ENCODE measurements at regions not wholly inside any gene's neighbourhood (a gene's known extent, or its start where the extent isn't known, plus 50 kb on each side); places are given as distances from the start of the nearest gene placed in this dataset.

DNA sequence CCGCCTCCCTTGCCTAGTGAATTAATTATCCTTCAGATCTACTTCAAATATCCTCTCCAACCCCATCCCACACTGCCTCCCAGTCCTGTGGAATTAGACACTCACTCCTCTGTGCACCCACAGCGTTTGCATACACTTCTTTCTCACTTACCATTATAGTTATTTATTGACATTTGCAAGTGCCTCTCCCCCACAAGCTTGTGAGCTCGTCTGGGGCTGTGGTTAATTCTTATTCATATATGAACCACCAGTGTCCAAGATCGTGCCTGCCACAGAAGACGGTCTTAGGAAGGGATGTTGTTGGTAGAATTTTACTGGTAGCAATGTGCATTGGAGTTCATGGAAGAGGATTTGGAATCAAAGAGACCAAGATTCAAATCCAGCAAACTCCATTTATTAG lies 68.1 kb upstream of the AOAH start:
- H4K20me1 ChIP-seq (ENCODE audit: insufficient read depth, low read length) = no peaks in the 10 kb centered on the region
- H3K36me3 ChIP-seq (replicated peaks; ENCODE audit: low read depth, low read length) = no peaks in the 10 kb centered on the region
- H3K27me3 ChIP-seq (ENCODE audit: low read depth, low read length) = 0 out of 2 replicates have a peak, but pooled peaks cover 5% of the 10 kb centered on the region
- no peaks in the 10 kb centered on the region for H3K9me3 ChIP-seq (ENCODE audit: insufficient read depth, low read length)
- H2AFZ ChIP-seq (ENCODE audit: low read depth, low read length) = no peak overlapping the region
- no peak overlapping the region for H3K4me3 ChIP-seq (ENCODE audit: low read length)
- H3K79me2 ChIP-seq (ENCODE audit: low read length) = no peaks in the 10 kb centered on the region
- no peak overlapping the region for H3K4me2 ChIP-seq (ENCODE audit: low read length)
- H3K27ac ChIP-seq (ENCODE audit: low read length) = no peak overlapping the region
- TF ChIP-seq, protein P1, sequence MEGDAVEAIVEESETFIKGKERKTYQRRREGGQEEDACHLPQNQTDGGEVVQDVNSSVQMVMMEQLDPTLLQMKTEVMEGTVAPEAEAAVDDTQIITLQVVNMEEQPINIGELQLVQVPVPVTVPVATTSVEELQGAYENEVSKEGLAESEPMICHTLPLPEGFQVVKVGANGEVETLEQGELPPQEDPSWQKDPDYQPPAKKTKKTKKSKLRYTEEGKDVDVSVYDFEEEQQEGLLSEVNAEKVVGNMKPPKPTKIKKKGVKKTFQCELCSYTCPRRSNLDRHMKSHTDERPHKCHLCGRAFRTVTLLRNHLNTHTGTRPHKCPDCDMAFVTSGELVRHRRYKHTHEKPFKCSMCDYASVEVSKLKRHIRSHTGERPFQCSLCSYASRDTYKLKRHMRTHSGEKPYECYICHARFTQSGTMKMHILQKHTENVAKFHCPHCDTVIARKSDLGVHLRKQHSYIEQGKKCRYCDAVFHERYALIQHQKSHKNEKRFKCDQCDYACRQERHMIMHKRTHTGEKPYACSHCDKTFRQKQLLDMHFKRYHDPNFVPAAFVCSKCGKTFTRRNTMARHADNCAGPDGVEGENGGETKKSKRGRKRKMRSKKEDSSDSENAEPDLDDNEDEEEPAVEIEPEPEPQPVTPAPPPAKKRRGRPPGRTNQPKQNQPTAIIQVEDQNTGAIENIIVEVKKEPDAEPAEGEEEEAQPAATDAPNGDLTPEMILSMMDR (IDR thresholded peaks at IDR 0.05; ENCODE audit: low read depth, low read length) = no peak
- no peak for TF ChIP-seq EZH2phosphoT487 (IDR thresholded peaks at IDR 0.05; ENCODE audit: low read depth)
- no peaks in the 10 kb centered on the region for H3K4me1 ChIP-seq (ENCODE audit: low read length)
- no peak overlapping the region for H3K9ac ChIP-seq (ENCODE audit: low read length)

DNA sequence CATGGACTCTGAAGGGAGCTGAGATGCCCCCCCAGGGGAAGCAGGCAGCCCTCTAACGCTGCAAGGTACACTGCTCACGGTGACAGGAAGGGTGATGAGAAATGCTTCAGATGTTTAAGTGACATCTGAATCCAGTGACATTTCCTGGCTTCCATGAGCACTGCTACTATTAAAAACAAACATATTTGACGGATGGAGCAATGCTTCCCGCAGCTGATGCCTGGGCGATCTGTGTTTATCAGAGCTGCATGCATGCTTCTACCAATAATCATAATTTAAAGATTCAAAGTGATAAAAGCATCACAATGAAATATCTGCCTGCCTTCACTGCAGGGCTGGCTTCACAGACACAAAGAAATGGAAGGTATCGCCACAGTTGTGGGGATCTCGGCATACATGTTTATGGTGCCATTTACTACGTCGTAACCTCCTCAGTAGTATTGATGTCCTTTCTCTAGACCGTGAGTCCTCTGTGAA lies 66.1 kb upstream of the AOAH start:
- Histone ChIP-seq H3K79me2 (ENCODE audit: low read length) (no peaks in the 10 kb centered on the region), H3K9ac (ENCODE audit: low read length) (no peak overlapping the region), H3K27ac (ENCODE audit: low read length) (no peak overlapping the region), H3K4me1 (ENCODE audit: low read length) (peaks cover 1% of the 10 kb centered on the region), H3K4me3 (ENCODE audit: low read length) (no peak overlapping the region), H3K36me3 (replicated peaks; ENCODE audit: low read depth, low read length) (no peaks in the 10 kb centered on the region), H4K20me1 (ENCODE audit: insufficient read depth, low read length) (no peaks in the 10 kb centered on the region), H3K9me3 (ENCODE audit: insufficient read depth, low read length) (no peaks in the 10 kb centered on the region), H2AFZ (ENCODE audit: low read depth, low read length) (no peak overlapping the region), H3K27me3 (ENCODE audit: low read depth, low read length) (0 out of 2 replicates have a peak, but pooled peaks cover 5% of the 10 kb centered on the region), H3K4me2 (ENCODE audit: low read length) (no peak overlapping the region)
- TF ChIP-seq EZH2phosphoT487 (IDR thresholded peaks at IDR 0.05; ENCODE audit: low read depth) = no peak
- TF ChIP-seq, protein P1 (IDR thresholded peaks at IDR 0.05; ENCODE audit: low read depth, low read length) = no peak

DNA sequence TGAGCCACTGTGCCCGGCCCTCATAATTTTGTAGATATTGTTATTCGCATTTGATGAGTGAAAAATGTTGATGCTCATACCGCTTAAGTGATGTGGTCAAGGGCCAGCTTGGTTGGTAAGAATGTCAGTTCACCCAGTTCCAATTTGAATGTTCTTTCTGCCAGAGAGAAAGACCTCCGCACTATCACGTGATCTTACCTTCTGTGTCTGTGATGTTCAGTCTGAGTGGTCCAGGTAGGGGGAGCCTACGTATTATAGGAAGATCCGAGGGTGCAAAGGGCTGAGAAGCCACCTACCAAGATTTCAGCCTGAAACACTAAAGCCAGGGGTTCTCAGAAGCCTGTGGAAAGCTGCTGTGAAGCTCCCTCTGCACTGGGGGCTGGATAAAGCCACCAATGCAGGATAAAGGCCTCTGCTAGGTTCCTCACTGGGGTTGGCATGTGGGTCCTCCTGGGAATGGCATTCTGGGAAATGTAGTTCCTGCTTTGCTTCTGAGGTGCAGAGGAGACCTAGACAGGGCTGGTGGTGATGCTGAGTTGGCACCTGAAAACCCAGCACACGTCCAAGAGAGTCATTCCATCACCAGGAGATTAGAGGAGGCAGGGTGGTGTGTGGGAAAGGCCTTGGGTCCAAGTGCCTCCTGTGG lies 64.7 kb upstream of the AOAH start:
- Histone ChIP-seq H3K9ac (ENCODE audit: low read length) (no peak overlapping the region), H3K27ac (ENCODE audit: low read length) (no peak overlapping the region), H3K79me2 (ENCODE audit: low read length) (no peaks in the 10 kb centered on the region), H3K4me2 (ENCODE audit: low read length) (no peak overlapping the region), H3K4me1 (ENCODE audit: low read length) (peaks cover 11% of the 10 kb centered on the region), H4K20me1 (ENCODE audit: insufficient read depth, low read length) (no peaks in the 10 kb centered on the region), H2AFZ (ENCODE audit: low read depth, low read length) (no peak overlapping the region), H3K9me3 (ENCODE audit: insufficient read depth, low read length) (no peaks in the 10 kb centered on the region), H3K4me3 (ENCODE audit: low read length) (no peak overlapping the region), H3K36me3 (replicated peaks; ENCODE audit: low read depth, low read length) (no peaks in the 10 kb centered on the region), H3K27me3 (ENCODE audit: low read depth, low read length) (0 out of 2 replicates have a peak, but pooled peaks cover 5% of the 10 kb centered on the region)
- TF ChIP-seq, protein P1 (IDR thresholded peaks at IDR 0.05; ENCODE audit: low read depth, low read length) = no peak
- TF ChIP-seq EZH2phosphoT487 (IDR thresholded peaks at IDR 0.05; ENCODE audit: low read depth) = no peak

DNA sequence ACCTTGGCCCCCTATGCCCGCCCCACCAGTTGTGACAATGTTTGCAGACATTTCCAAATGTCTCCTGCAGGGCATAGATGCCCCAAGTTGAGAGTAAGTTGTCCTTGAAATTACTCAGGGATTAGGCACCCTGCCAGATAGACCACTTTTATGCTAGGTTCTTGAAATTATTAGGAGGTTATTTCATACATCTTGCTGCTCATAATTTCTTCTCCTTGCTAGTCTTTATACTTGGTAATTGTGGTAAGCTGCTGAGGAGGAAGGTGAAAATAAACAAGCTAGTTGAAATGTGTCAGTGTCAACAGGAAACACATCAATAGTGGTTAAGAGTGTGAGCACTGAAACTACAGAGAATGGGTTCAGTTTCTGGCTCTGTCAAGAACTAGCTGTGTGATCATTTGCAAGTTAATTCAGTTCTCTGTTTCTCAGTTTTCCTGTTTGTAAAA lies 63.7 kb upstream of the AOAH start:
- Histone ChIP-seq H4K20me1 (ENCODE audit: insufficient read depth, low read length) (no peaks in the 10 kb centered on the region), H2AFZ (ENCODE audit: low read depth, low read length) (no peak overlapping the region), H3K9me3 (ENCODE audit: insufficient read depth, low read length) (no peaks in the 10 kb centered on the region), H3K79me2 (ENCODE audit: low read length) (no peaks in the 10 kb centered on the region), H3K4me2 (ENCODE audit: low read length) (no peak overlapping the region), H3K27ac (ENCODE audit: low read length) (no peak overlapping the region), H3K9ac (ENCODE audit: low read length) (no peak overlapping the region), H3K4me3 (ENCODE audit: low read length) (no peak overlapping the region), H3K36me3 (replicated peaks; ENCODE audit: low read depth, low read length) (no peaks in the 10 kb centered on the region), H3K27me3 (ENCODE audit: low read depth, low read length) (0 out of 2 replicates have a peak, but pooled peaks cover 5% of the 10 kb centered on the region), H3K4me1 (ENCODE audit: low read length) (peaks cover 11% of the 10 kb centered on the region)
- TF ChIP-seq, protein P1 (IDR thresholded peaks at IDR 0.05; ENCODE audit: low read depth, low read length) = no peak
- TF ChIP-seq EZH2phosphoT487 (IDR thresholded peaks at IDR 0.05; ENCODE audit: low read depth) = no peak

All from OCI-LY3 (cell line).